Left forelimb (tissue), 1 donor: ENCODE measurements at regions not wholly inside any gene's neighbourhood (a gene's known extent, or its start where the extent isn't known, plus 50 kb on each side); places are given as distances from the start of the nearest gene placed in this dataset.

ENCODE experiments used
- DNase-seq: peaks from one replicate; pipeline ENCODE4 v3.0.0-alpha.2; 2018; ENCODE audit warnings: low spot score

DNA sequence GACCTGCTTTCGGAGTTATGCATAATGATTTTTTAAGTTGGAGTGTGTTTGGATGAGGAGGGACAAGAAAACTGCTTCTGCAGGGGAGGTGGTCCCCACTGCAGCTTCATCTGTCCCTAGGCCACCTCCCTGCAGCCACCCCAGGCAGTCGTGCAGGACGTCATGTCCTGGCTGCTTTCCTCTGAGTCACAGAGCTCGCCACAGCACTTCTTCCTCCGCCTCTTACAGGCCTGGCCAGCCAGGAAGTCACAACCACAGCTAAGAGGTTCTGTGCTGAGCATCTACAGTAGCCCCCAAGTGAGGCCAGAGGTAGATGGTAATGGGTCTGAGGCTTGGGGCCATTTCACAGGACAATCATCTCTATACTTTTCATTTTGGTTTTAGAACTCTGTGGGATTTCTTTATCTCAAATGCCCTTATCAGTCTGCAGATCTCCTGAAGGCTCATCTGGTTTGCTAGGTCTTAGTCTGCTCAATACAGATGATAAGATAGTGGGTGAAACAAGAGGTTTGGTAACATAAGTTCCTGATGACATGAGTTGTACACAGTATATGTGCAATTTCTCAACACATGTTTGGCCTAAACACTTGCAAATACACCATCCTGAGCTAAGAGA, 106.4 kb downstream of the ARF6 start:
- DNase-seq: no peak

DNA sequence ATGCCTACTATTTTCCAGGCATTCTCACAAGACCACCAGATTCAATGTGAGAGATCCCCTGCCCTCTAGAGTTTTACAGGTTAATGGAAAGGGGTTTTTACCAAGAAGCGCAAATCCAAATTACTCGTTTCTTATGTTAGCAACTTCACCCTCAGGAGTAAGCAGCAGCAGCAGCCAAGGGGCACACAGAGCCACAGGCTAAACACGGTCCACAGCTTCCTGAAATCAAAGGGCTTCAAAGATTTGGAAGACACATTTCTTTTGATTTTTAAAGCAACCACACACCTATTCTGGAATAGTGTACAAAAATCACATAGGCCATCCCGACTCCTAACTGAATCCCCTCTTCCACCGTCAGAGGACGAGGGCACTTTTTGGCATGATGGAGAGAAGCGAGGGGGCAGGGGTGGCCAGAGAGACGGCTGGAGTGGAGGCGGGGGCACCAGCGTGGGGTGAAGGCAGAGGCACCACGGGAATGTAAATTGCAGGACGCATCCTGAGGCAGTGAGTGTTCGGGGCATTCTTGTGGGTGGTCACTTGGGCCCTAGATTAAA, 107.0 kb downstream of the ARF6 start:
- no peak for DNase-seq

DNA sequence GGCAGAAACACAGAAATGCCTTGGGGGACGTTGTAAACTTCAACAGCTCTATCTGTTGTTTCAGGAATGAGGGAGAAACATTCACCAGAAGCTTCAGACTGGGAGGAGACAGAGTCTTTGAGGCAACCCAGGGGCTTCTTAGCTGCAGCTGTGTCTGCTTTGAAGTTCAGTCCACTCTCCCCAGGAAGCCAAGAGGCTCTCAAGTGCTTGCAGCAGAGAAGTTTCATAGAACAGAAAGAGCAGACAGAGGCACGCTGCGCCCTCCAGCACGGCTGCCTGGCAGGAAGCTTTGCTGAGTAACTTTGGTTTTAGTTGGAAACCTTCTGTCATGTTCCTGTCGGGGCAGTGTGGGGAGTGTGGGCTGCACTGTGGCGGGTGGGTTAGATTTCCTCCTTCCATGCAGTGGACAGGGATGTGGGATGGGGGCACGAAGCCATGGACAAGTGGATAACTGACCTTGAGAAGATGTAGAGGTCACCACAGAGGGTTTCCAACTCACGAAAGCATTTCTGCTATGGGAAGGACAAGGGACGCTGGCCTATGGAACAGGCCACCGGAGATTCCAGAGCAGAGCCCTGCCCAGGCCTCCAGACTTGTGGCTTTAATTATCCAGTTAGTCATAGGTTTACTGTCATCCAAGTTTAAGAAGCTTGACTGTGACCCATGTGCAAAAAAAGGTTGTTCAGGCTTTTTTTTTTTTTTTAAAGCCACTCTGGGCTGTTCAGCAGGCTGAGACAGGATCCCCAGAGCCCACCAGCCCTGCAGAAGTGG, 107.7 kb downstream of the ARF6 start:
- DNase-seq: peak; percentile 80

DNA sequence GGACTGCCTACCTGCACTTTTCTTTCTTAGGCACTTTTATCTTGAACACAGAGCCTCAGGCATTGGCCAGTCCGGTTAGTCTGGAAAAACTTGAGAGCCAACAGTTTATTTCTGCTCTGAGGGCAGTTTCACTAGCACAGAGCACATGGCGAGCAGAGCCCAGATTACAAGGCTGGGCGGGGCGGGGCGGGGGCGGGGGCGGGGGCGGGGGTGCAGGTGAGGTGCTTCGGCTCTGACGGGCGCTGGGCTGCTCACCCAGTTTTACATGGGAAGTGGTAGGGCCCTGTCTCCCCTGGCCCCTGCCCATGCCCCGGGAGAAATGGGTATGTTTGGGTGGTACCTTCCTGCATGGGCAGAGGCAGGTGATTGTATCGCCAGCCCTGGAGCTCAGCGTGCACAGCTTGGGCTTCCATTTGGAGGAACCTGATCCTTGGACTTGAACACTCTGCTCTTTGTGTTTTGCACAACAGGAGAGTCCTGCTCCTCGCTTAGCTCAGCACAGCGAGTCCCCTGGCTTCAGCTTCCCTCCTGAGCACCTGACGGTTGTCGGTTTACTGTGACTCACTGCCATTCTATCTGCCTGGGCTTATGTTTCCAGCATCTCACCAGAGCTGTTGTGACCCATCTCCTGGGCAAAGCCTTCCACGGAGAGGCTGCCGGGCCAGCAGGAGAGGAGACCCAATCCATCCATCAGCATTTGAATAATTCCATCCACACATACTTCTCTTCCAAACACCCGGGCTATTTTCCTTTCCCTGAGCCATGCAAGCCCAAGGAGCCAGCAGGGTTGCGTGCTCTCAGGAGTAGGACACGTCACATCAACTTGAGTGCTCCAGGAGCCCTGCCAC, 108.5 kb downstream of the ARF6 start:
- peak; percentile 69 for DNase-seq

DNA sequence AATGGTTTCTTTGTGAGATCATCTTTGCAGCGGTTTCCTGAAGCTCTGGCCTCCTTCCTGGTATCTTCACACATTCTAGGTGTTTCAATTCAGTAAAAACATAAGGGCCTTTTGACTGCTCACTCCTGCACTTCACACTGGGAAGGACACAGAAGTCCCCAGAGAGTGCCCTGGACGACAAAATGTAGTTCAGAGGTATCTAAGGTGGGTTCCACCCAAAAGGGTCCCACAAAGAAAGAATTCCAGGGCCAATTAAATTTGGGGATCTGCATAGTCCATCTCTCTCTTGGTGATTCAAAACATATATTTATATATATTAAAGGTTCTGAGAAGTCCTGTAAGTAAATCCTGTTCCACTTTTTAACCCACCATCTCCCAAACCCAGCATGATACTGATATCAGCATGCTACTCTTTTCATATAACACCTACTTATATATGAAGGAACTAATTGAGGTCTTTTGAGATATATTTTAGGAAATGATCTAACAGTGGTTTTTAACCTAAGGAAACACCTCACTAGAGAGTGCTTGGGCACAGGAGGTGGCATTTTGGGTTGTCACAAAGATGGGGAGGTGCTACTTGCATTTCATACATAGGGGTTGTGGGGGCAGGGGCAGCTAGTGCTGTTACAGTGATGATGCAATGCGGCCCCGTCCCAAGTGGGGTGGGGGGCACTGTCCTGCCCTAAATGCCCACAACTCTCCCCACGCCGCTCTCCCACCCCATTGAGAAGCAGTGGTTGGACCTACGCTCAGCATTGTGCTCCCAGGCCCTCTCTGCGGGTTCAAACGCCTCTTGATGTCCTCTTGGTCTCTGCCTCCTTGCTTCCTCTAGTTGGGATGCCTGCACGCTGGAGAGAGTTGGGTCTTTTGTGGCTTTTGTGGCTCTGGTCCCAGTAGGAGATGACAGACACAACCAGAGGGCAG, 109.4 kb downstream of the ARF6 start:
- no peak for DNase-seq

DNA sequence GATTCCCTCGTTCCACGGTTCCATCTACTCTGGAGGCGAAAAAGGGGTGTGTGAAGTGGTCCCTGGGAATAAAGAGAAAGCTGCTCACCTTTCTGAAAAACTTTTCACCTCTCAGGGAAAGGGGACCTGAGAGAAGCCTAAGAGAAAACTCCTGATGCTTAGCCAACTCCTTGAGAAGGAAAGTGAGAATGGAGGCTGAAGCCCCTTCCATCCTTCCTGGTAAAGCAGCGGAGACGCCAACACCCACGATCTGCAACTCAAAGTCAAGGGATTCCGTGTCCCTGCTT, 110.0 kb downstream of the ARF6 start:
- DNase-seq: no peak

DNA sequence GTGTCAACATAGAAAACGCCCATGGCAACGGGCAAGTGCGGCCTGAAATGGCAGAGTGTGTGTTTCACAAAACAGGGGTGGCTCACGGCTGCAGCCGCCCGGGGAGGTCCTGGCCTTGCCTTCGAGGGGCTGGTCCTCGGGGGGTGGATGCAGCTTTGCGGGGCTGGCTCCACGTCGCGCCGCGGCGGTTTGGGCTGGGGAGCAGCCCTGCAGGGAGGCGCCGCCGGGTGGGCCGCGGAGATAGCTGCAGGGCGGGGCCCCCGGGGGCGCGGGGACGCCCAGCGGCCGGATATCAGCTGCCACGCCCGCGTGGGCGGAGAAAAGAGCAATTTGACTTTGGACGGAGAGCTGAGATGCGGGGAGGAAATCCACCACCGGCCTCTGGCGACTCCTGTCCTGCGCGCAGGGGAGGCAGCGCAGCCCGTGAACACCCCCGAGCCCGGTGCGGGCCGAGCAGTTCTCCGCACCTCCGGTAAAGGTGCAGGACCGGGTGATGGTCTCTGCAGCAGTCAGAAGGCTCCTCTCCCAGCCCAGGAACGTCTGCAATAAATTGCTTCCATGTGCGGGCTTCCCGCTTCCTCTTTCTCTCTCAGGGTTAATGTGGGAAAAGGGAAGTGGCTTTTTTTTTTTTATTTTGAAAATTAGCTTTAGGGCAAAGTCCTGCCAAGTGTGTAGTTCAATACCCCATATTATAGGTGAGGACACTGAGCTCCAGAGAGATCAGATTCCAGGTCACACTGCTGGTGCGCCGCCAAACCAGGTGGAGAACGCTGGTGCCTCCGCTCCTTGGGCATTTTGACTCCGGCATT, 110.5 kb downstream of the ARF6 start:
- DNase-seq: peak; percentile 82

DNA sequence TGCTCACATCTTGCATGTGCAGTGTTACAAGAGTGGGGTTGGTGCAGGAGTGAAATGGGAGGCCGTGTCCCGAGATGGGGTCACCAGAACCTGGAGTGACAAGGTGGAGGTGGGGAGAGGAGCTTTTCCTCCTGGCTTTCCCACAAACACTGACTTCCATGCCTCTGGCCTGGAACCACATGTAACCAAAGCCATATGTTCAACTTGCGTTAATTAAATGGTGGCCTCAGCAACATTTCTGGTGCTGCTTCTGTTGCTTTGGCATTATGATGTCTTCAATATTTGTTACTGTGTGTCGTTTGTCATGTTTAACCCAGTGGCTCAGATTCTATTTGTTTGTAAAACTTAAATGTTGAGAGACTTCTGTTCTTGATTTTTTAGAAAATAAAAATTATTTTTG, 110.2 kb downstream of the VCPKMT start:
- no peak for DNase-seq

DNA sequence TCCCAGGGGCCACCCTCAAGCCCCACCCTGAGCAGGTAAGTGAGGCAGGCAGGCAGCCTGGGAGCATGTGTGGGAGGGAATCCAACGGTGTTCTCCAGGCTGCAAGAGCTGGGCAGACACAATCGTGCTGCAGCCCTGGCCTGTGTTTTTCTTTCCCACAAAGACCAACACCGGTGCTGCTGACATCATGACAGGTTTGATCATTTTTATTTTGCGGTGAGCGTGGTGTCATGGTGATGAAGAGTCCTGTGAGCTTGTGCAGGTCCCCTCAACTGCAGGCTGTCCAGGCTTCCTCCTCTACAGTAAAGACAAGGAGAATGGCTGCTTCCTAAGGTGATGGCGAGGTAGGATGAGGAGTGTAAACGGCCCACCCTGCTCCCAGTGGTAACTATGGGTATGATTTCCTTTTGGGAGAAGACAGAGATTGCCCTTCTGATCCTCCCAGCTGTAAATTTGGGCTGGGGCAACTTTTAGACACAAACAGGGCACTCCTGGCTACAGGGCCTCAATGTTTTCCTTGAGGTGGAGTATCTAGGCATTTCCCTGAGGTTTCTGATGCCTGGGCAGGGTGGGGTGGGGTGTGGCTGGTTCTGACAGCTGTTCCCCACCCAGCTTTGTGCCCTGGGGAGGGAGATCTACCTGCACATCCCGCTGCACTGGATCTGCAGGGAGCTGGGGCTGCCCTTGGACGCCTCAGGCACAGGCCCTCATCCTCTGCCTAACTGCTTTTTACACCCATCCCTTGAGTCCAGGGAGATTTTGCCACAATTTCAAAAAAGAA, 109.1 kb downstream of the VCPKMT start:
- DNase-seq: no peak

DNA sequence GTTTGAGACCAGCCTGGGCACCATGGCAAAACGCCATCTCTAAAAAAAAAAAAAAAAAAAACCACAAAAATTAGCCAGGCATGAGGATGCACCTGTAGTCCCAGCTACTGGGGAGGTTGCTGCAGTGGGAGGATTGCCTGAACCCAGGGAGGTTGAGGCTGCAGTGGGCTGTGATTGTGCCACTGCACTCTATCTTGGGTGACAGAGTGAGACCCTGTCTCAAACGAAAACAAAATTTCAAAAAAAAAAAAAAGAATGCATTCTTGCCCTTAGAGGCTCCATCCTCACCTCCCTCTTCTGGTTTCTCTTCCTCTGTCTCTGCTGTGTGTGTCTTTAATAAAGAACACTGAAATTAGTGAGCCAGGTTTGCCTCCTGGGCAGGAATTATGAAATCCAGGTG, 107.8 kb downstream of the VCPKMT start:
- DNase-seq: no peak

DNA sequence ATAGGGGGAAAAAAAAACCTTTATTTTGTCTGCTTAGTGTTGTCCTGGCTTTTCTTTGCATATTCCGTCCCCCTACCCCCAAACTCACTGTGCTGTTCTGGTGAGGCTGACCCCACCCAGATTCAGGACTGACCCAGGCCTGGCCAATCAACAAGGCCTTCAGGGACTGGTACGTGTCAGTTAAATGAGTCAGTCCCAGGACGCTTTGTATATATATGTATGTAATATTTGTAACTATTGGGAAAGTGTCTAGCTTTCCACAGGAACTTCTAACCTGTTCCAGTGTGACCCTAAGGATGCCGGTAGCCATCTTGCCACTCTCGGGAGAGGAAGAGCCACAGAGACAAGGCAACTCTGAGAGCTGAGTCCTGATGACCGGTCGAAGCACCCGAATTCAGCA, 107.4 kb downstream of the VCPKMT start:
- DNase-seq: no peak

DNA sequence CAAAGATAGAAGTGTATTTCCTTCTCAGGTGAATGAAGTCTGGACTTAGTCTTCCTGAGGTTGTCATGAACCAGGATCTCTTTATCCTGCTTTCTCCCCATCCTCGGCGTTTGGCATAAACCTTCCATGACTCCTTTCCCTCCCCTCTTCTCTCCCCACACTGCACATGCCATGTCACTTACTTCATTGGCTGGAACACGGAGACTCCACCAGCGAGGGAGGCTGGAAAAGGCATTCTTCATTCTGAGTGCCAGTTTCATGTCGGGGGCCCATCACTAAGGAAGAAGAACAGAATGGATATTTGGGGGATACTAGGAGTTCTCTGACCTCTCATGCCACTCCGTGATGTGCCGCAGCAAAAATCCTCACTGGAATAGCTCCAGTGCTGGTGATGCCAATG, 105.6 kb downstream of the VCPKMT start:
- no peak for DNase-seq

DNA sequence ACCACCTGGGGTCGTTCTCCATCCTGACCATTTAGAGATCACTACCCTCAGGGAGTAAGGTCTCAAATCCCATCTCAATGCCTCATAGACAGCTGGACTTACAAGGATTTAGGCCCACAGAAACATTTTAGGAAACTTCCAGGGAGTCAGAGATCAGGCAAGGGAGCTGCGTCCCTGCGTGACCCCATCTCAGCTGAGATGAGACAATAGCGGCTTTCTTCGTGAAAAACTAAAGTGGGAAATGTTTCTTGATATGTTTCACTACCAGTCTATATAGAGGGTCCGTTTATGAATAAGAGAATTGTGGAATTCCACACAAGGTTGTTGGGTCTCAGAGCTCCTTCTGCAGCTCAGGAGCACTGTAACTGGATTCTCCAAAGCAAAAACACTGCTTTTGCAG, 105.1 kb downstream of the VCPKMT start:
- DNase-seq: no peak

DNA sequence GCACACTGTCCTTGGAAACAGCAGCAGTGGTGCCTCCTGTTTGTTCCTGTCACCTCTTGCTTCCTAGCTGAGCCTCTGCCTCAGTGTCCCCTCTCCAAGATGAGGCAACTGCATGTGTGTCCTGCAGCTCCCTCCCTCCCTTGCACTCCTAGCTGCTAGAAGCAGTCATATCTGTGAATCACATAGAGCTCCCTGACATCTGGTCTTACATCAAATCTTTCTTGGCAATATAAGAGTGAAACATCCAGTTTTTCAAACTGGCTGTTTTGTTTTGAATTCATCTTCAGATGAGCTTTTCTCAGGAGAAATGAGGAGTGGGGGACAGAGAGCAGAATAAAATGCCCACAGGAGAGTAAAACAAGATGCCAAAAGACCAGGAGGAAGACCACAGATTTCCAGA, 103.7 kb downstream of the VCPKMT start:
- DNase-seq: no peak

DNA sequence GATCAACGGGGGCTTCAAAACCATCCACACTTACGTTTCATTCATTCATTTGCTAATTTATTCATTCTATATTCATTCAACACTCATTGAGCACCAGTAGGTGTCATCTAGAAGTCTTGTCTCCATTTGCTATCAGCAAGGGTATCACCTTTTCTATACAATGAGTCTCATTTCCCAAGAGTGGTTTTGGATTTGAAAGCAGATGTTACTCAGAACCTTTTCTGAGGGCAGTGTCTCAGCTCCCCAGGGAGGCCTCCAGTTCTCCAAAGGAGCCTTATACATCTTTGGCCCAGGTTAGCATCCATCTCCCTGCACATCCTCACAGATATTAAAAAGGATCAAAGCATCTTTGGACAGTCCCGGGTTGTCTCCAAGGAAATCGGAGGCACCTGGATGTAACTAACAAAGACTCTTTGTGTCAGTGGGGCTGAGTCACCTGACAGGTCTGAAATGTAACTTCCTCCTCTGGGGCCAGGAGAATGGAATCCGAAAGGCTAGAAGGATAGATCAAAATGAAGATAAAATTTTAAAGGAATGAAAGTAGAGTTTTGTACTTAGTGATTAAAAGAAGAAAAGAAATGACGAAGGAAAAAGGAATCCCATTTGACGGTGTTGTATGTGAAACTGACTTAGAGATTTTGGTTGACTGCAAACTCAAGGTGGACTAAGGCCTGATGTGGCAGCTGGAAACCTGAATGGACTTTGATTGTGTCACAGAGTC, 103.0 kb downstream of the VCPKMT start:
- no peak for DNase-seq

DNA sequence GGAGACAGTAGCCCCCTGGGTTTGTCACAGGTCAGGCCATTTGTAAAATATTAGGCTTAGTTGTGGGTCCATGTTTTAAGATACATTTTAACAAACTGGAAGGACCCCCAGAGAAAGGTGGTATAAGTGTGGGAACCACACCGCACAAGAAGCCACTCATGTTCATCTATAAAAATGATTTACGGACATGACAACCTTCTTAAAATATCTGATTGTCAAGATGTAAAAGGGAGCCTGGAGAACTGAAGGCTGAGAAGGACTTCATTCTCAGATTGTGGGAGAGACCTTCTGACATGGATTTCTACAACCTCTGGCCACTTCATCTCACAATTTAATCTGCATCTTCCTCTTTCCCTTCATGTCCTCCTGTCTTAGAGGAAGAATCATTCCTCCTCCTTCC, 102.4 kb downstream of the VCPKMT start:
- no peak for DNase-seq

DNA sequence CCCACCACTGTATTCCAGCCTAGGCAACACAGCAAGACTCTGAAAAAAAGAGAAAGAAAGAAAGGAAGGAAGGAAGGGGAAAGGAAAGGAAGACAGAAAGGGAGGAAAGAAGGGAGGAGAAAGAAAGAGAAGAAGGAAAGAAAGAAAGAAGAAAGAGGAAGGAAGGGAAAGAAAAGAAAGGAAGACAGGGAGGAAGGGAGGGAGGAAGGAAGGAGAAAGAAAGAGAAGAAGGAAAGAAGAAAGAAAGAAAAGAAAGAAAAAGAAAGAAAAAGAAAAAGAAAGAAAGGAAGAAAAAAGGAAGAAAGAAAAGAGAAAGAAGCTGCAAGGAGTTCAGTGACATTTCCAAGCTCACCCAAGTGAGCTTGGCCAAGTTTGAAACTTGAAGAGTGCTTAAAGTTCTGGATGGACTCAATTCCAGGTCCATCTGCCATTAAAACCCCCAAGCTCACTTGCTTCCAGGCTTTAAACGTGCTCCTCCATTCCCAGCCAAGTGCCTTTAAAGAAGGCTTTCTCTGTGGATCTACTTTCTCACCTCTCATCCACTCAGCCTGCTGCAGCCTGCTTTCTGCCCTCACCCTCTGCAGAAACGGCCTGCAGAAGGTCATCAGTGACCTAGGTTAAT, 101.5 kb downstream of the VCPKMT start:
- DNase-seq: no peak

DNA sequence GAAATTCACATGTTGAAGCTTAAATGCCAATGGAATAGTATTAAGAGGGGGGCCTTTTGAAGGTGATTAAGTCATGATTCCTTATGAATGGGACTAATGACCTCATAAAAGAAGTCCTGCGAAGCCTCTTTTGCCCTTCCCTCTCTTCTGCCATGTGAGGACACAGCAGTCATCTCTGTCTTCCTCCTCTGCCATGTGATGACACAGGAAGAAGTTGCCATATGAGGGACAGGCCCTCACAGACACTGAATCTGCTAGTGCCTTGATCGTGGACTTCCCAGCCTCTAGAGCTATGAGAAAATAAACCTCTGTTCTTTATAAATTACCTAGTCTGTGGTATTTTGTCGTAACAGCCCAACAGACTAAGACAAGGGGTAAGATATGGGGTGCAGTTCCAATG, 100.7 kb downstream of the VCPKMT start:
- DNase-seq: no peak
